ENCODE measurements at regions not wholly inside any gene's neighbourhood (a gene's known extent, or its start where the extent isn't known, plus 50 kb on each side); places are given as distances from the start of the nearest gene placed in this dataset.
"Not testable (repeated sequence)": the region's sequence is repeated elsewhere in the genome, so short reads cannot be mapped to it uniquely, and the experiment has no call there.

- no peak for DNase-seq
These were observed 165.6 kb downstream of the SAMD5 start for GRCh38 chr6:147674099-147674498.

- no peak for DNase-seq
These were observed 166.3 kb downstream of the SAMD5 start for GRCh38 chr6:147674794-147675193.

GRCh38 chr6:147675281-147675680 is 166.8 kb downstream of the SAMD5 start:
- no peak for DNase-seq

- DNase-seq, result peak; percentile 22
These were observed 168.2 kb downstream of the SAMD5 start for GRCh38 chr6:147676495-147677199.

- no peak for DNase-seq
These were observed 169.2 kb downstream of the SAMD5 start for GRCh38 chr6:147677647-147678046.

- DNase-seq, result no peak
These were observed 169.8 kb downstream of the SAMD5 start for GRCh38 chr6:147678253-147678652.

- no peak for DNase-seq
These were observed 176.4 kb downstream of the SAMD5 start for GRCh38 chr6:147684906-147685305.

- no peak for DNase-seq
These were observed 180.9 kb downstream of the SAMD5 start for GRCh38 chr6:147689398-147689797.

GRCh38 chr6:147691446-147691845 is 183.0 kb downstream of the SAMD5 start:
- no peak for DNase-seq

GRCh38 chr6:147693181-147693580 is 184.7 kb downstream of the SAMD5 start:
- DNase-seq, result no peak

- DNase-seq, result not testable (repeated sequence)
These were observed 186.1 kb downstream of the SAMD5 start for GRCh38 chr6:147694556-147694955.

GRCh38 chr6:147695819-147696218 is 187.3 kb downstream of the SAMD5 start:
- DNase-seq, result no peak

- DNase-seq, result no peak
These were observed 190.7 kb downstream of the SAMD5 start for GRCh38 chr6:147699140-147699539.

- no peak for DNase-seq
These were observed 191.1 kb downstream of the SAMD5 start for GRCh38 chr6:147699637-147700036.

- DNase-seq, result no peak
These were observed 192.1 kb downstream of the SAMD5 start for GRCh38 chr6:147700436-147701209.

GRCh38 chr6:147704691-147705090 is 196.2 kb downstream of the SAMD5 start:
- no peak for DNase-seq

GRCh38 chr6:147707524-147707923 is 199.0 kb downstream of the SAMD5 start:
- DNase-seq, result no peak

GRCh38 chr6:147708170-147708569 is 199.7 kb downstream of the SAMD5 start:
- DNase-seq, result no peak

- no peak for DNase-seq
These were observed 201.1 kb downstream of the SAMD5 start for GRCh38 chr6:147709396-147710272.

GRCh38 chr6:147710890-147711289 is 202.4 kb downstream of the SAMD5 start:
- DNase-seq, result no peak

- no peak for DNase-seq
These were observed 203.0 kb downstream of the SAMD5 start for GRCh38 chr6:147711476-147711875.

GRCh38 chr6:147712841-147713240 is 204.4 kb downstream of the SAMD5 start:
- DNase-seq, result no peak

GRCh38 chr6:147715035-147715434 is 206.5 kb downstream of the SAMD5 start:
- DNase-seq, result no peak
